HCT116 (cell line): ENCODE measurements at regions not wholly inside any gene's neighbourhood (a gene's known extent, or its start where the extent isn't known, plus 50 kb on each side); places are given as distances from the start of the nearest gene placed in this dataset.

Experiments used
- ATAC-seq: fragments of 200-7000 bp; cut with Tn5 transposase; 2 replicates; pipeline ENCODE4 v1.9.1; 2020; ENCODE audit warnings: mild to moderate bottlenecking, moderate library complexity
- BruUV-seq: library from RNA; stranded (reverse); fragments of 400-500 nt; replicated peaks from 2 replicates; lab custom pipeline; 2021; lab: Mats Ljungman, UMichigan
- CTCF ChIA-PET: fragments of 300-600 bp; sonication (Branson Sonifier 250); formaldehyde crosslinking; loops from one replicate; lab custom pipeline; 2021; ENCODE audit warnings: antibody characterized with exemption; lab: Charles Lee
- POLR2A ChIA-PET: fragments of 300-600, 350-600 bp; sonication (Branson Sonifier 250); formaldehyde crosslinking; loops from one replicate; lab custom pipeline; 2021; ENCODE audit warnings: antibody characterized with exemption; lab: Charles Lee
- RAD21 ChIA-PET, 2 experiments: fragments of 300-600 bp; sonication (Branson Sonifier 250); formaldehyde crosslinking; loops; one replicate each; lab custom pipeline; 2023; ENCODE audit warnings: low total read pairs in 2 of 2; ENCODE audit not compliant: uncharacterized antibody in 2 of 2, unreplicated experiment in 2 of 2, low non-redundant PET in 1 of 2; lab: Charles Lee
- DNase-seq: peaks from one replicate; pipeline ENCODE4 v3.0.0-alpha.2; 2010; ENCODE audit warnings: low read depth, low spot score
- H2AFZ ChIP-seq: fragments of 200-600 bp; shearing (Covaris generic), sonication (generic); 2 replicates; pipeline ENCODE4 v1.6.1; 2017; ENCODE audit warnings: low read depth, mixed run types, mixed read lengths, antibody characterized with exemption, low read length; ENCODE audit not compliant: poor library complexity, severe bottlenecking
- H3K27ac ChIP-seq: 2 replicates; pipeline ENCODE4 v1.5.1; 2012; ENCODE audit warnings: low read depth, low read length
- H3K27me3 ChIP-seq: fragments of 200-600 bp; sonication (generic); 2 replicates; pipeline ENCODE4 v1.6.1; 2016; ENCODE audit warnings: mixed run types, low read length, mixed read lengths; ENCODE audit not compliant: insufficient read depth
- H3K36me3 ChIP-seq, 2 experiments: fragments of 200-500 bp in 1 of 2; fragments of 200-600 bp in 1 of 2; sonication (Bioruptor generic) in 1 of 2; sonication (generic) in 1 of 2; 2 replicates each; pipeline versions ENCODE4 v1.5.1 to v1.6.1; 2014 to 2016; ENCODE audit warnings: low read length in 2 of 2, inconsistent platforms in 1 of 2, mixed read lengths in 1 of 2, mixed run types in 1 of 2; ENCODE audit not compliant: insufficient read depth in 2 of 2, control insufficient read depth in 1 of 2
- H3K4me1 ChIP-seq, 2 experiments: fragments of 200-600 bp in 1 of 2; sonication (generic) in 1 of 2; 2 replicates each; pipeline versions ENCODE4 v1.5.1 to v1.6.1; 2012 to 2017; ENCODE audit warnings: low read length in 2 of 2, inconsistent platforms in 1 of 2, mild to moderate bottlenecking in 1 of 2, mixed read lengths in 1 of 2, mixed run types in 1 of 2, moderate library complexity in 1 of 2; ENCODE audit not compliant: insufficient read depth in 2 of 2, control insufficient read depth in 1 of 2
- H3K4me2 ChIP-seq: fragments of 200-600 bp; sonication (generic); 2 replicates; pipeline ENCODE4 v1.6.1; 2017; ENCODE audit warnings: mixed run types, low read length, mixed read lengths
- H3K4me3 ChIP-seq, 2 experiments: fragments of 200-600 bp in 1 of 2; sonication (generic) in 1 of 2; replicated peaks in 1 of 2; 2 replicates each; pipeline ENCODE4 v1.5.1; 2011 to 2016; ENCODE audit warnings: low read length in 2 of 2, control low read depth in 1 of 2, low read depth in 1 of 2, mild to moderate bottlenecking in 1 of 2, mixed read lengths in 1 of 2, mixed run types in 1 of 2
- H3K79me2 ChIP-seq: fragments of 200-600 bp; sonication (generic); 2 replicates; pipeline ENCODE4 v1.6.1; 2017; ENCODE audit warnings: mild to moderate bottlenecking, mixed run types, low read length, moderate library complexity, mixed read lengths; ENCODE audit not compliant: insufficient read depth
- H3K9ac ChIP-seq: fragments of 200-600 bp; sonication (generic); 2 replicates; pipeline ENCODE4 v1.6.1; 2016; ENCODE audit warnings: low read length, mixed read lengths
- H3K9me2 ChIP-seq: fragments of 200-600 bp; sonication (generic), shearing (Covaris generic); 2 replicates; pipeline ENCODE4 v1.6.1; 2017; ENCODE audit warnings: mixed run types, mild to moderate bottlenecking, moderate library complexity; ENCODE audit not compliant: insufficient read depth
- H3K9me3 ChIP-seq, 2 experiments: fragments of 200-500 bp in 1 of 2; fragments of 200-600 bp in 1 of 2; sonication (Bioruptor generic) in 1 of 2; sonication (generic) in 1 of 2; 2 replicates each; pipeline ENCODE4 v1.6.1; 2014 to 2017; ENCODE audit warnings: low read length in 2 of 2, mixed read lengths in 2 of 2, inconsistent platforms in 1 of 2, low read depth in 1 of 2, mild to moderate bottlenecking in 1 of 2, mixed run types in 1 of 2, moderate library complexity in 1 of 2; ENCODE audit not compliant: control insufficient read depth in 1 of 2, insufficient read depth in 1 of 2
- H4K20me1 ChIP-seq: fragments of 200-600 bp; sonication (generic), shearing (Covaris generic); 2 replicates; pipeline ENCODE4 v1.6.1; 2017; ENCODE audit warnings: mixed run types, mild to moderate bottlenecking, moderate library complexity; ENCODE audit not compliant: insufficient read depth
- CEBPB ChIP-seq: IDR thresholded peaks from 2 replicates; pipeline ENCODE4 v1.6.1; 2012; ENCODE audit warnings: low read depth
- EGR1 ChIP-seq: IDR thresholded peaks from 2 replicates; pipeline ENCODE4 v1.6.1; 2012; ENCODE audit warnings: low read depth
- ELF1 ChIP-seq: IDR thresholded peaks from 2 replicates; pipeline ENCODE4 v1.6.1; 2012; ENCODE audit warnings: low read depth, borderline replicate concordance
- EZH2 ChIP-seq: fragments of 200-600 bp; sonication (generic); IDR thresholded peaks from 2 replicates; pipeline ENCODE4 v1.6.1; 2017; ENCODE audit warnings: antibody characterized with exemption, mixed run types
- POLR2AphosphoS5 ChIP-seq: IDR thresholded peaks from 2 replicates; pipeline ENCODE4 v1.6.1; 2011; ENCODE audit warnings: mild to moderate bottlenecking, low read depth, low read length, moderate library complexity
- RAD21 ChIP-seq: IDR thresholded peaks from 2 replicates; pipeline ENCODE4 v1.6.1; 2012; ENCODE audit warnings: low read depth, mild to moderate bottlenecking
- SP1 ChIP-seq: IDR thresholded peaks from 2 replicates; pipeline ENCODE4 v1.6.1; 2012; ENCODE audit warnings: low read depth
- SRF ChIP-seq: IDR thresholded peaks from 2 replicates; pipeline ENCODE4 v1.6.1; 2012; ENCODE audit warnings: low read depth
- TCF7L2 ChIP-seq: IDR thresholded peaks from 2 replicates; pipeline ENCODE4 v1.7.0; 2011; ENCODE audit warnings: borderline replicate concordance, inconsistent platforms; ENCODE audit not compliant: insufficient read depth, insufficient read length; ENCODE audit errors: extremely low read depth
- ZFX ChIP-seq: fragments of 450-650 bp; IDR thresholded peaks from 2 replicates; pipeline ENCODE4 v1.6.1; 2017
- ZNF274 ChIP-seq: fragments of 200-500 bp; sonication (Bioruptor generic); IDR thresholded peaks from 2 replicates; pipeline ENCODE4 v1.6.1; 2014; ENCODE audit warnings: mild to moderate bottlenecking, low read depth, low read length, inconsistent platforms
- intact Hi-C: fragments of 100-400 bp; cut with micrococcal nuclease; formaldehyde crosslinking; loops from 2 replicates; pipeline ENCODE4 v1.10.0; 2022
- TF ChIP-seq, protein P1 (sequence below): IDR thresholded peaks from 2 replicates; pipeline ENCODE4 v1.6.1; 2011; ENCODE audit warnings: mild to moderate bottlenecking, low read length, moderate library complexity; ENCODE audit not compliant: insufficient replicate concordance; ENCODE audit errors: extremely low read depth

DNA sequence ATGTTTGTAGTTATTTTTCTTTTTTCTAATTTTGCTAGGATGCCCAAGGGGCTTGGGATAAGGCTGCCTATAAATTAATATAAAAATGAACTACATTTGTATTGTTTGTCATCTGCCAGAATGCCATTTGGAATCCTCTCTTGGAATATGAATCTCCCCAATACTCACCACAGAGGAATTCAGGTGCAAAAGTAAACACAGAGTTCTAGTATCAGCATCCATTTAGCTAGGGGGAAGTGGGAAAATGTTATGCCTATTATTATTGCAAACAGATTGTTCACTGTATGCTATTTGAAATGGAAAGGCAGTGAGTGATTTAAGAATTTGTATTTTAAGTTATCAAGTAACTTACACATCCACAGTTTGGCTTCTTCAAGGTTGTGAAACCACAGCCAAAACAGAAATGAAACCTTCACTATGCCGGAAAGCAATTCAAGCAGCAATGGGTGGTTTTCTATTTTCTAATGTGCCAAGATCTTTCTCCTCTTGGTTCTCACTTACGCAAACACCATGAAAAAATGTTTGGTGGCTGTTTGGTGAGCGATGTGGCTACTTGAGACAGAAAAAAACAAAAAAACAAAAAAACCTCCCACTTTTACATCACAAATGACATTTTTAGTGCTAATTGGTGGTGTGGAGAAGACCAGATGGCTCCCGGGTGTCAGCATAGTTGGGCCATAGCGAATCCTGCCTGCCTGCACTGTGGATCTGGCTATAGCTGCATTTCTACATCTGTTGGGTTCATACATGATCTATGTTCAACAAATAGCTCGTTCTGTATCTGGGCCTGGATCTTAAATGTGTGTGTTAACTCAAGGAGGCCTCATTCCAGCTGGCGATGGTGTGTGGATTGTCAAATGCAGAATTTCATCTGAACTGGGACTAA, 200.8 kb upstream of the GIMD1 start:
- RAD21 ChIA-PET, result no interaction called here
- Histone ChIP-seq H3K79me2 (no peaks in the 10 kb centered on the region), H3K27me3 (no peaks in the 10 kb centered on the region), H3K9me3 (no peaks in the 10 kb centered on the region), H3K36me3 (no peaks in the 10 kb centered on the region), H3K4me1 (no peaks in the 10 kb centered on the region), H3K9me2 (no peaks in the 10 kb centered on the region), H3K27ac (no peak overlapping the region), H3K4me2 (no peak overlapping the region), H3K4me3 (no peak overlapping the region), H2AFZ (no peak overlapping the region), H3K9ac (no peak overlapping the region), H4K20me1 (no peaks in the 10 kb centered on the region)
- intact Hi-C loops, result no loop called here
- CTCF ChIA-PET, result no interaction called here
- POLR2A ChIA-PET, result interaction anchor here (0.6 kb wide), 1 partner anchor 241 kb away, joined by 3 read pairs; no protein-coding TSS in a partner anchor
- ATAC-seq, result no peak
- DNase-seq, result no peak
- TF ChIP-seq SP1, result no peak
- TF ChIP-seq, protein P1, sequence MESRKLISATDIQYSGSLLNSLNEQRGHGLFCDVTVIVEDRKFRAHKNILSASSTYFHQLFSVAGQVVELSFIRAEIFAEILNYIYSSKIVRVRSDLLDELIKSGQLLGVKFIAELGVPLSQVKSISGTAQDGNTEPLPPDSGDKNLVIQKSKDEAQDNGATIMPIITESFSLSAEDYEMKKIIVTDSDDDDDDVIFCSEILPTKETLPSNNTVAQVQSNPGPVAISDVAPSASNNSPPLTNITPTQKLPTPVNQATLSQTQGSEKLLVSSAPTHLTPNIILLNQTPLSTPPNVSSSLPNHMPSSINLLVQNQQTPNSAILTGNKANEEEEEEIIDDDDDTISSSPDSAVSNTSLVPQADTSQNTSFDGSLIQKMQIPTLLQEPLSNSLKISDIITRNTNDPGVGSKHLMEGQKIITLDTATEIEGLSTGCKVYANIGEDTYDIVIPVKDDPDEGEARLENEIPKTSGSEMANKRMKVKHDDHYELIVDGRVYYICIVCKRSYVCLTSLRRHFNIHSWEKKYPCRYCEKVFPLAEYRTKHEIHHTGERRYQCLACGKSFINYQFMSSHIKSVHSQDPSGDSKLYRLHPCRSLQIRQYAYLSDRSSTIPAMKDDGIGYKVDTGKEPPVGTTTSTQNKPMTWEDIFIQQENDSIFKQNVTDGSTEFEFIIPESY, result no peak
- no peak for TF ChIP-seq EGR1
- no peak for TF ChIP-seq POLR2AphosphoS5
- TF ChIP-seq ELF1, result no peak
- no TSS peak for BruUV-seq

DNA sequence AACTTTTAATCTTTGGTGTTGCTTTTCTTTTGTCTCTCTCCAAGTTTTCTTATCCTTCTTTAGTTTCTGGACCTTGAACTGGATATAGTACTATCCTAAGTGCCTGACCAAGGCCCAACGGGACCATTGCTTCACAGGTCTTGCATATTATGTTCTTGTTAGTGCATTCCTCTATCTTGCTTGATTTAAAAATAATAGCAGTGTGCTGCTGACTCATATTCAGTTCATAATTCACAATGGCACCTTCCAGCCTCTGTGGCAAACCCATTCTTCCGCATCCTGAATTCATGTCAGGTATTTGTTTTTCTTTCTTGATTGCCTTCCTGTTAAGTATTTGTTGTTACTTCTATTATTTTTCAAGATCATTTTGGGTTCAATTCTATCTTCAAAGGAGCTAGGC, 197.1 kb upstream of the GIMD1 start:
- H2AFZ ChIP-seq, result no peak overlapping the region
- no peak for ATAC-seq

More for the DNA sequence above, 197.1 kb upstream of the GIMD1 start:
- RAD21 ChIA-PET, result no interaction called here
- Histone ChIP-seq H3K4me2 (no peak overlapping the region), H3K4me1 (no peaks in the 10 kb centered on the region), H3K36me3 (no peaks in the 10 kb centered on the region), H3K9ac (no peak overlapping the region), H3K79me2 (no peaks in the 10 kb centered on the region), H3K9me3 (no peaks in the 10 kb centered on the region), H4K20me1 (no peaks in the 10 kb centered on the region), H3K27me3 (no peaks in the 10 kb centered on the region), H3K27ac (no peak overlapping the region), H3K4me3 (no peak overlapping the region), H3K9me2 (no peaks in the 10 kb centered on the region)
- no peak for DNase-seq
- TF ChIP-seq ZNF274 (no peak), ZFX (no peak), TCF7L2 (no peak), RAD21 (no peak), ELF1 (no peak), CEBPB (no peak), SRF (no peak), POLR2AphosphoS5 (no peak), EZH2 (no peak)
- TF ChIP-seq, protein P1, result no peak
- CTCF ChIA-PET, result no interaction called here
- BruUV-seq, result no TSS peak
- POLR2A ChIA-PET, result no interaction called here
- intact Hi-C loops, result no loop called here
